Posterior vena cava (tissue), 2 donors: ENCODE measurements at regions not wholly inside any gene's neighbourhood (a gene's known extent, or its start where the extent isn't known, plus 50 kb on each side); places are given as distances from the start of the nearest gene placed in this dataset.
A peak's percentile ranks its signal among the peaks of the same experiment; 100 is the strongest.

Experiments
- DNase-seq: peaks from one replicate; pipeline ENCODE4 v3.0.0-alpha.2; 2020; ENCODE audit warnings: low spot score
- intact Hi-C, 2 donors: fragments of 100-400 bp; cut with DNase I; formaldehyde crosslinking; loops; one replicate each; pipeline versions ENCODE4 v1.14.1 to v1.14.2; 2022 to 2023
- donor health status: DM: yes; HTN: yes; CAD: no.
- donor health status: DM: yes; HTN: yes; CAD: no.

- intact Hi-C loops = no loop called here
- peak; percentile 88 for DNase-seq
Measured at GRCh38 chr6:6851059-6851948, 256.5 kb upstream of the RREB1 start.

GRCh38 chr6:6851949-6852261, 255.9 kb upstream of the RREB1 start:
- intact Hi-C loops = no loop called here
- DNase-seq = no peak

- DNase-seq = peak; percentile 83
- intact Hi-C loops = no loop called here
Measured at GRCh38 chr6:6856538-6857523, 250.9 kb upstream of the RREB1 start.

GRCh38 chr6:6857528-6857927, 250.2 kb upstream of the RREB1 start:
- intact Hi-C loops = no loop called here
- no peak for DNase-seq

- no peak for DNase-seq
- intact Hi-C loops = no loop called here
Measured at GRCh38 chr6:6858533-6858982, 249.2 kb upstream of the RREB1 start.

GRCh38 chr6:6859105-6859504, 248.7 kb upstream of the RREB1 start:
- intact Hi-C loops = no loop called here
- DNase-seq = no peak

- DNase-seq = no peak
- intact Hi-C loops = no loop called here
Measured at GRCh38 chr6:6859722-6860121, 248.0 kb upstream of the RREB1 start.

GRCh38 chr6:6860863-6861262, 246.9 kb upstream of the RREB1 start:
- intact Hi-C loops = no loop called here
- DNase-seq = no peak

- intact Hi-C loops = no loop called here
Measured at GRCh38 chr6:6861351-6861894, 246.3 kb upstream of the RREB1 start.

GRCh38 chr6:6861995-6862394, 245.8 kb upstream of the RREB1 start:
- intact Hi-C loops = no loop called here

More at GRCh38 chr6:6861351-6861894, 246.3 kb upstream of the RREB1 start:
- no peak for DNase-seq

GRCh38 chr6:6863970-6864639, 243.7 kb upstream of the RREB1 start:
- no peak for DNase-seq
- intact Hi-C loops = no loop called here

More at GRCh38 chr6:6861995-6862394, 245.8 kb upstream of the RREB1 start:
- no peak for DNase-seq

GRCh38 chr6:6865611-6866010, 242.2 kb upstream of the RREB1 start:
- intact Hi-C loops = no loop called here
- DNase-seq = no peak

- no peak for DNase-seq
- intact Hi-C loops = no loop called here
Measured at GRCh38 chr6:6866656-6867403, 240.9 kb upstream of the RREB1 start.

GRCh38 chr6:6867404-6867799, 240.4 kb upstream of the RREB1 start:
- no peak for DNase-seq
- intact Hi-C loops = no loop called here

- intact Hi-C loops = no loop called here
- no peak for DNase-seq
Measured at GRCh38 chr6:6869094-6869493, 238.7 kb upstream of the RREB1 start.

GRCh38 chr6:6870921-6871320, 236.8 kb upstream of the RREB1 start:
- intact Hi-C loops = no loop called here
- DNase-seq = no peak

- no peak for DNase-seq
- intact Hi-C loops = no loop called here
Measured at GRCh38 chr6:6872459-6873344, 235.1 kb upstream of the RREB1 start.

- DNase-seq = no peak
- intact Hi-C loops = no loop called here
Measured at GRCh38 chr6:6873778-6874177, 234.0 kb upstream of the RREB1 start.
